ENCODE measurements at regions not wholly inside any gene's neighbourhood (a gene's known extent, or its start where the extent isn't known, plus 50 kb on each side); places are given as distances from the start of the nearest gene placed in this dataset.
"Not testable (repeated sequence)": the region's sequence is repeated elsewhere in the genome, so short reads cannot be mapped to it uniquely, and the experiment has no call there.

DNA sequence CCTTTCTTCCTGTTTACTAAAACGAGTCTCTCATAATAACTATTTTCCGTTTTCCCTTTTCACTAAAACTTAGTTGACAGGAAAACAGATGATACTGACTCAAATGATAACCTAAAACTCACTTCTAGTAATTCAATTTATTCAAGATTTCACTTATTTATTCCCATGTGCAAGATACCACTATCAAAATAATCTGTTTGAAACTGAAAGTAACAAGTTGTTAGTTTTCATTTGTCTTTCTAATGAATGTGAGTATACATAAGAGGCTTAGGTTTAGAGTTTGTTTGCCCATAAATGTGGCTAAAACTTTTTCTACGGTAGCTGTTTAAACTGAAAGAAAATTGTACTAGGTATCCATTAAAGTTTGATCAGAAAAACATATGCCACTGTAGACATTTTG lies 314.9 kb upstream of the STEAP1 start:
- no peak overlapping the region for H3K9ac ChIP-seq (ENCODE audit: low read depth in 1 of 2, low read length in 2 of 2)
- no peak overlapping the region for H3K27ac ChIP-seq (ENCODE audit: low read depth in 2 of 2, low read length in 2 of 2)
- no peak overlapping the region for H3K4me3 ChIP-seq (ENCODE audit: low read length in 2 of 2)
- H3K27me3 ChIP-seq (ENCODE audit: control insufficient read depth in 2 of 2, insufficient read depth in 2 of 2, low read length in 2 of 2): no peaks in the 10 kb centered on the region
- H3K4me1 ChIP-seq (ENCODE audit: control insufficient read depth in 2 of 2, insufficient read depth in 2 of 2, low read length in 2 of 2): no peaks in the 10 kb centered on the region
- H3K36me3 ChIP-seq (ENCODE audit: control insufficient read depth in 2 of 2, insufficient read depth in 2 of 2, low read length in 2 of 2): no peaks in the 10 kb centered on the region
- H3K9me3 ChIP-seq (ENCODE audit: control insufficient read depth in 2 of 2, low read length in 2 of 2): no peaks in the 10 kb centered on the region

DNA sequence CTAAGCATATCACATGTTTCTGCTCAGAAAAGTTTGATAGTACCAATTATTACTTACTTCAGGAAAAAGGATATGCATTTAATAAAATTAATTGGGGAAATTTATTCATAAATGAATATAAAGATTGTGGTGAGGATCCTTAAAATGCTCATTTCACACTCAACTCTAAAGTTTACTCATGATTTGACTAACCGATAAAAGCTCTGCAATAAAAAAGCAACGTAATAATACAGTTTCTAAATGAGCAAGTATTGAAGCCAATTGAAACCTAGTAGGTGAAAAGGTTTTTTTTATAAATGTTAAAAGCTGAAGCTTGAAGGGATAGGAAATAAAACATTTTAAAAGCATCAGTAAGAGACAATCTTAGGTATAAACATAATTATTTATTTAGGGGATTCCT lies 308.3 kb upstream of the STEAP1 start:
- no peaks in the 10 kb centered on the region for H3K9me3 ChIP-seq (ENCODE audit: control insufficient read depth in 2 of 2, low read length in 2 of 2)
- no peak overlapping the region for H3K4me3 ChIP-seq (ENCODE audit: low read length in 2 of 2)
- no peak overlapping the region for H3K27ac ChIP-seq (ENCODE audit: low read depth in 2 of 2, low read length in 2 of 2)
- H3K36me3 ChIP-seq (ENCODE audit: control insufficient read depth in 2 of 2, insufficient read depth in 2 of 2, low read length in 2 of 2): no peaks in the 10 kb centered on the region
- H3K4me1 ChIP-seq (ENCODE audit: control insufficient read depth in 2 of 2, insufficient read depth in 2 of 2, low read length in 2 of 2): no peaks in the 10 kb centered on the region
- no peak overlapping the region for H3K9ac ChIP-seq (ENCODE audit: low read depth in 1 of 2, low read length in 2 of 2)
- H3K27me3 ChIP-seq (ENCODE audit: control insufficient read depth in 2 of 2, insufficient read depth in 2 of 2, low read length in 2 of 2): no peaks in the 10 kb centered on the region

DNA sequence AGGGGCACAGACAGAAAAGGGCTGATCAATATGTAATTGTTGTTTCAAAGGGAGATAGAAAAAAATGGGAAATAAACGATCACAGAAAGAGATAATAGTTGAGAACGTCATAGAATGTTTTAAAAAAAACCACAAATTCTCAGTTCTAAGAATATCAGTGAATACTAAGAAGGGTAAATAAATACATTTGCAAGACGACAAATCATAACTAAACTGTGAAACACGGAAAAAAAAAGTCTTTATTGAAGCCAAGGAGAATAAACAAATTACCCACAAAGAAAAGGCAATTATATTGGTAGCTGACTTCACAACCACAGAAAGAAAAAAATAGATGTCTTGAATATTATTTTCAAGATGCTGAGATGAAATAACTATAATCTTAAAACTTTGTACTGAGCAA lies 305.2 kb upstream of the STEAP1 start:
- Histone ChIP-seq H3K27ac (ENCODE audit: low read depth in 2 of 2, low read length in 2 of 2) (no peak overlapping the region), H3K4me1 (ENCODE audit: control insufficient read depth in 2 of 2, insufficient read depth in 2 of 2, low read length in 2 of 2) (no peaks in the 10 kb centered on the region), H3K27me3 (ENCODE audit: control insufficient read depth in 2 of 2, insufficient read depth in 2 of 2, low read length in 2 of 2) (no peaks in the 10 kb centered on the region), H3K4me3 (ENCODE audit: low read length in 2 of 2) (no peak overlapping the region), H3K36me3 (ENCODE audit: control insufficient read depth in 2 of 2, insufficient read depth in 2 of 2, low read length in 2 of 2) (no peaks in the 10 kb centered on the region), H3K9me3 (ENCODE audit: control insufficient read depth in 2 of 2, low read length in 2 of 2) (no peaks in the 10 kb centered on the region), H3K9ac (ENCODE audit: low read depth in 1 of 2, low read length in 2 of 2) (no peak overlapping the region)

DNA sequence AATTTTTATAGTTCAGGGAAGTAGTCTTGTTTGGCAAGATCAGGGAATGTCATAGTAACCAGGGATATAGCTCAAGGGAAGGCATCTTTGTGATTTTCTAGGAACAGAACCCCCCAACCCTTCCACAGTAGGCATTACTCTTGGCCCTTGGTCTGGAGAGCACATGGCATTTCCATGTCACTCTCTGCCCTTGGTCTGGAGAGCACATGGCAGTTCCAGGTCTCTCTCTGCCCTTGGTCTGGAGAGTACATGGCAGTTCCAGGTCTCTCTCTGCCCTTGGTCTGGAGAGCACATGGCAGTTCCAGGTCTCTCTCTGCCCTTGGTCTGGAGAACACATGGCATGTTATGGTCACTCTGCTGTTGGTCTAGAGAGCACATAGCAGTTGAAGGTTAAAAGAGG lies 297.2 kb upstream of the STEAP1 start:
- not testable (repeated sequence) for H3K27me3 ChIP-seq (ENCODE audit: control insufficient read depth in 2 of 2, insufficient read depth in 2 of 2, low read length in 2 of 2); H3K9me3 ChIP-seq (ENCODE audit: control insufficient read depth in 2 of 2, low read length in 2 of 2); H3K27ac ChIP-seq (ENCODE audit: low read depth in 2 of 2, low read length in 2 of 2); H3K9ac ChIP-seq (ENCODE audit: low read depth in 1 of 2, low read length in 2 of 2); H3K4me3 ChIP-seq (ENCODE audit: low read length in 2 of 2); H3K4me1 ChIP-seq (ENCODE audit: control insufficient read depth in 2 of 2, insufficient read depth in 2 of 2, low read length in 2 of 2); H3K36me3 ChIP-seq (ENCODE audit: control insufficient read depth in 2 of 2, insufficient read depth in 2 of 2, low read length in 2 of 2)

DNA sequence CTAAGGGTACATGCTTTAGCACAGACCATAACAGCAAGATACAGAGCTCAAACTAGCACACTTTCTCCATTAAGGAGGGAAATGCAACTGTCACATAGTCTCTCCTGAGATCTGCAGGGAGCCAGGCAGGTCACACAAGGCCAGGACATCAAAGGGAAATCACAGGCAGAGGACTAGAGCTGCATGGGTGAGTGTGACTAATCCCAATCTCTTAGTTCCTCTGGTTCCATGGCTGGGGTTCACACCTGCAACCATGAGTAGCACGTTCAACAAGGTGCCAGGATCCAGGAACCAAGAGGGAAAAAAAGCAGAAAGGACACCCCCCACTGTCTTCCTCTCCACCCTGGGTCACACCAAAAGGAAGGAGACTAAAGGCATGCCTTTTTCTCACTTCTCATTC lies 296.5 kb upstream of the STEAP1 start:
- Histone ChIP-seq H3K4me1 (ENCODE audit: control insufficient read depth in 2 of 2, insufficient read depth in 2 of 2, low read length in 2 of 2) (no peaks in the 10 kb centered on the region), H3K4me3 (ENCODE audit: low read length in 2 of 2) (no peak overlapping the region), H3K27me3 (ENCODE audit: control insufficient read depth in 2 of 2, insufficient read depth in 2 of 2, low read length in 2 of 2) (no peaks in the 10 kb centered on the region), H3K27ac (ENCODE audit: low read depth in 2 of 2, low read length in 2 of 2) (no peak overlapping the region), H3K9me3 (ENCODE audit: control insufficient read depth in 2 of 2, low read length in 2 of 2) (peaks cover 0 to 8% of the 10 kb centered on the region in 2 donors), H3K9ac (ENCODE audit: low read depth in 1 of 2, low read length in 2 of 2) (no peak overlapping the region), H3K36me3 (ENCODE audit: control insufficient read depth in 2 of 2, insufficient read depth in 2 of 2, low read length in 2 of 2) (no peaks in the 10 kb centered on the region)

DNA sequence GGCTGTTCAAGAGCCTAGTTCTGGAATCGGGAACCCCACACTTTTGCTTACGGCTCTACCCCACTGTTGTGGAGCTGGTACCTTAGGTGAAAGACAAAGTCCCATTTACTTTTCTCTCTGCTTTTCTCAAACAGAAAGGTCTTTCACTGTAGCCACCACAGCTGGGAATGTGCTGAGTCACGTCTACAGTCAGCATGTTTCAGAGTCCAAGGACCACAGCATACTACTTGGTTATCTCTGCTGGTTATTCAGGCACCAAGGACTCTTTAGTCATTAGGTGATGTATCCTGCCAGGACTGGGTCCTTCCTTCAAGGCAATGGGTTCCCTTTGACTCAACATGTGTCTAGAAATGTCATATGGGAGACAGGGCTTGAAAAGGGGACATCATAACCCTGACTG lies 266.8 kb upstream of the STEAP1 start:
- Histone ChIP-seq H3K4me1 (ENCODE audit: control insufficient read depth in 2 of 2, insufficient read depth in 2 of 2, low read length in 2 of 2) (no peaks in the 10 kb centered on the region), H3K27me3 (ENCODE audit: control insufficient read depth in 2 of 2, insufficient read depth in 2 of 2, low read length in 2 of 2) (no peaks in the 10 kb centered on the region), H3K4me3 (ENCODE audit: low read length in 2 of 2) (no peak overlapping the region), H3K9me3 (ENCODE audit: control insufficient read depth in 2 of 2, low read length in 2 of 2) (no peaks in the 10 kb centered on the region), H3K9ac (ENCODE audit: low read depth in 1 of 2, low read length in 2 of 2) (no peak overlapping the region), H3K36me3 (ENCODE audit: control insufficient read depth in 2 of 2, insufficient read depth in 2 of 2, low read length in 2 of 2) (no peaks in the 10 kb centered on the region), H3K27ac (ENCODE audit: low read depth in 2 of 2, low read length in 2 of 2) (no peak overlapping the region)

DNA sequence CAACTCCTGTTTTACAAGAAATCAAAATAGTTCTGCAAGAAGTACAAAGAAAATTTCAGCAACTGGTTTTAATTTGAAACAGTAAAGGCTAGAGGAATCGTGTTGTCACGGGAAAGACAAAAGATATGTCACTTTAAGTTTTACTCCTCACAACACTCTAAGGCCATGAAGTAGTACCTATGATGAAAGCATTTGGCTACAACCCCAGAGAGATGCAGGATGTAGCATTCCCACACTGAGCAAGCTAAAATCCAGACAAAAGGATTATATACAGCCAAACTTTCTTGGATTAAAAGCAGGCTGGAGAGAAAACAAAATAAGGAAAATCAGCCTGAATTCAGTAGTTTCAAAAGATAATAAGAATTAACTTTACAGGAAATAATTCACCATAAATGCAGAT lies 245.5 kb upstream of the STEAP1 start:
- Histone ChIP-seq H3K9me3 (ENCODE audit: control insufficient read depth in 2 of 2, low read length in 2 of 2) (no peaks in the 10 kb centered on the region), H3K4me1 (ENCODE audit: control insufficient read depth in 2 of 2, insufficient read depth in 2 of 2, low read length in 2 of 2) (no peaks in the 10 kb centered on the region), H3K4me3 (ENCODE audit: low read length in 2 of 2) (no peak overlapping the region), H3K27me3 (ENCODE audit: control insufficient read depth in 2 of 2, insufficient read depth in 2 of 2, low read length in 2 of 2) (no peaks in the 10 kb centered on the region), H3K27ac (ENCODE audit: low read depth in 2 of 2, low read length in 2 of 2) (no peak overlapping the region), H3K9ac (ENCODE audit: low read depth in 1 of 2, low read length in 2 of 2) (no peak overlapping the region), H3K36me3 (ENCODE audit: control insufficient read depth in 2 of 2, insufficient read depth in 2 of 2, low read length in 2 of 2) (no peaks in the 10 kb centered on the region)

DNA sequence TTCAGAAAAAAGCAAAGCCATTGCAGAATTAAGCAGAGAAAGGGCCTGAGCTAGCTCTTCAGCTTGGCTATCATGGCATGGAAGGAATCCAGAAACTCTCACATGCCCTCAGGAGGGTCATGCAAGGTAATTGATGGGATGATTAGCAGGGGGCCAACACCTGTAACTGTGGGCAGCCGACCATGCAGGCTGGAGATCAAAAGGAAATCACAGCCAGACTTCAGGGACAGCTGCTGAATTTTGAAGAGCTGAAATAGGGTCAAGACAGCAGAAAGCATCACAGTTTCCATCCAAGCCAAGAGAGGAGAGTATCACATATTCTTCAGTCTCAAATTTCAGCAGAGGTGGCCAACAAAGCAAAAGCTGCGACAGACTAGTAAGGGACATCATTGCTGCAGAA lies 239.6 kb upstream of the STEAP1 start:
- Histone ChIP-seq H3K36me3 (ENCODE audit: control insufficient read depth in 2 of 2, insufficient read depth in 2 of 2, low read length in 2 of 2) (no peaks in the 10 kb centered on the region), H3K27me3 (ENCODE audit: control insufficient read depth in 2 of 2, insufficient read depth in 2 of 2, low read length in 2 of 2) (no peaks in the 10 kb centered on the region), H3K9ac (ENCODE audit: low read depth in 1 of 2, low read length in 2 of 2) (no peak overlapping the region), H3K4me1 (ENCODE audit: control insufficient read depth in 2 of 2, insufficient read depth in 2 of 2, low read length in 2 of 2) (no peaks in the 10 kb centered on the region), H3K27ac (ENCODE audit: low read depth in 2 of 2, low read length in 2 of 2) (no peak overlapping the region), H3K4me3 (ENCODE audit: low read length in 2 of 2) (no peak overlapping the region), H3K9me3 (ENCODE audit: control insufficient read depth in 2 of 2, low read length in 2 of 2) (no peaks in the 10 kb centered on the region)

DNA sequence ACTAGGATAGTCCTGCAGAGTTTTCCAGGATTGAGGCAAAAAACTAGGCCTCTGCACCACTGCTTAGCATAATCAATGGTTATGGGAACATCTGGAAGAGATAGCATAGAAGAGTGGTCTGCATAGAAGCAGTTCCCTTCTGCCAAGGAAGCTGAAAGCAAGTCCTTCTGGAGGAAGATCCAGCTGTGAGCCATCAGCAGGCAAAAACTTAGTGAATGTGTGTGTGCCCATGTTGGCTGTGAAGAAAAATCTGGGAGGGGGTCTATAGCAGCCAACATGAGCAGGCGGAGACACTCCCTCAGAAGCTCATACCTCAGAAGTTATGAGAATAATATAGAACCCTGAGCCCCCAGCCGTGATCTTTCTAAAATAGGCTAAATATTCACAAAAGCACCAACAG lies 228.1 kb upstream of the STEAP1 start:
- Histone ChIP-seq H3K27me3 (ENCODE audit: control insufficient read depth in 2 of 2, insufficient read depth in 2 of 2, low read length in 2 of 2) (no peaks in the 10 kb centered on the region), H3K9me3 (ENCODE audit: control insufficient read depth in 2 of 2, low read length in 2 of 2) (no peaks in the 10 kb centered on the region), H3K4me3 (ENCODE audit: low read length in 2 of 2) (no peak overlapping the region), H3K27ac (ENCODE audit: low read depth in 2 of 2, low read length in 2 of 2) (no peak overlapping the region), H3K9ac (ENCODE audit: low read depth in 1 of 2, low read length in 2 of 2) (no peak overlapping the region), H3K4me1 (ENCODE audit: control insufficient read depth in 2 of 2, insufficient read depth in 2 of 2, low read length in 2 of 2) (no peaks in the 10 kb centered on the region), H3K36me3 (ENCODE audit: control insufficient read depth in 2 of 2, insufficient read depth in 2 of 2, low read length in 2 of 2) (no peaks in the 10 kb centered on the region)

DNA sequence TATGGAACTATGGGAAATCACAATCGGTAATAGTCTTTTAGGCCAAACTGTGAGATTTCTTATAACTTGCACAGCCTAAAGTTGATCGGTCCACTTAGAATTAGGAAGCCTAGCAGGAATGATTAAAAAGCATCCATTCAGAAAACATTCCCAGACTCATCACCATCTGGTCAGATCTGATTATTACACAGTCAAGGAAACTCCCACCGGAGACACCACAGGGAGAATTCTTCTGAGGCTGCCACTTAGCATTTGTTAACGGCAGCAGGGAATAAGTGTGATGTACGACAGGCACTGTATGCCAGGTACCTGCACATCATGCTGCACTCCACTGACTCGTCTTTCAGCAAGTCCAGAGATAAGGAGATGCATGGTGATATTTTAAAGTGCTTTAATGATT lies 227.6 kb upstream of the STEAP1 start:
- H3K27me3 ChIP-seq (ENCODE audit: control insufficient read depth in 2 of 2, insufficient read depth in 2 of 2, low read length in 2 of 2): no peaks in the 10 kb centered on the region
- no peak overlapping the region for H3K4me3 ChIP-seq (ENCODE audit: low read length in 2 of 2)
- H3K27ac ChIP-seq (ENCODE audit: low read depth in 2 of 2, low read length in 2 of 2): no peak overlapping the region
- H3K9ac ChIP-seq (ENCODE audit: low read depth in 1 of 2, low read length in 2 of 2): no peak overlapping the region
- H3K9me3 ChIP-seq (ENCODE audit: control insufficient read depth in 2 of 2, low read length in 2 of 2): no peaks in the 10 kb centered on the region
- no peaks in the 10 kb centered on the region for H3K4me1 ChIP-seq (ENCODE audit: control insufficient read depth in 2 of 2, insufficient read depth in 2 of 2, low read length in 2 of 2)
- H3K36me3 ChIP-seq (ENCODE audit: control insufficient read depth in 2 of 2, insufficient read depth in 2 of 2, low read length in 2 of 2): no peaks in the 10 kb centered on the region

DNA sequence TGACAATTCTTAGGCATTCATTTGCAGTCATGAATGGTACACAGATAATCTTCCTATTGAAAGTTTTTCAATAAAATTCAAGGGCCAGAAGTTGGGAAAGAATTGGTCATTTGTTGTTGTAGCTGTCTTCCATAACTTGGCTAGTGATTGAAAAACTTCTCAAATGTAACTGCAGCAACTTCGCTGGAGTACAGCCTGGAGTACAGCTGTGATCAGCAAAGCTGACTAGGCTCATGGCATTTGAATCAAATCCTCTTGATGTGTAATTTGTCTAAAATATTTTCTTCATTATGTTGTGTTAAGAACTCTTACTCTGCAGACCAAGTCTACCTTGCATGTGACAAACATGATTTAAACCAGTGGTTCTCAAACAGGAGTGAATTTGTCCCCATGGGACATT lies 226.5 kb upstream of the STEAP1 start:
- no peaks in the 10 kb centered on the region for H3K36me3 ChIP-seq (ENCODE audit: control insufficient read depth in 2 of 2, insufficient read depth in 2 of 2, low read length in 2 of 2)
- H3K9ac ChIP-seq (ENCODE audit: low read depth in 1 of 2, low read length in 2 of 2): no peak overlapping the region
- no peaks in the 10 kb centered on the region for H3K27me3 ChIP-seq (ENCODE audit: control insufficient read depth in 2 of 2, insufficient read depth in 2 of 2, low read length in 2 of 2)
- no peak overlapping the region for H3K4me3 ChIP-seq (ENCODE audit: low read length in 2 of 2)
- no peaks in the 10 kb centered on the region for H3K4me1 ChIP-seq (ENCODE audit: control insufficient read depth in 2 of 2, insufficient read depth in 2 of 2, low read length in 2 of 2)
- H3K27ac ChIP-seq (ENCODE audit: low read depth in 2 of 2, low read length in 2 of 2): no peak overlapping the region
- H3K9me3 ChIP-seq (ENCODE audit: control insufficient read depth in 2 of 2, low read length in 2 of 2): no peaks in the 10 kb centered on the region

All from mucosa of rectum (tissue), 2 donors.